GM12892 (cell line): ENCODE measurements at regions not wholly inside any gene's neighbourhood (a gene's known extent, or its start where the extent isn't known, plus 50 kb on each side); places are given as distances from the start of the nearest gene placed in this dataset.

Source experiments
- POLR2A ChIP-seq: IDR thresholded peaks from 2 replicates; pipeline ENCODE4 v1.6.1; 2011; ENCODE audit warnings: low read depth, low read length, control low read depth
- POLR2AphosphoS5 ChIP-seq: IDR thresholded peaks from 2 replicates; pipeline ENCODE4 v1.6.1; 2011; ENCODE audit warnings: low read depth, low read length, control low read depth
- TAF1 ChIP-seq: IDR thresholded peaks from 2 replicates; pipeline ENCODE4 v1.6.1; 2011; ENCODE audit warnings: low read depth, mild to moderate bottlenecking, control low read depth, low read length, borderline replicate concordance

DNA sequence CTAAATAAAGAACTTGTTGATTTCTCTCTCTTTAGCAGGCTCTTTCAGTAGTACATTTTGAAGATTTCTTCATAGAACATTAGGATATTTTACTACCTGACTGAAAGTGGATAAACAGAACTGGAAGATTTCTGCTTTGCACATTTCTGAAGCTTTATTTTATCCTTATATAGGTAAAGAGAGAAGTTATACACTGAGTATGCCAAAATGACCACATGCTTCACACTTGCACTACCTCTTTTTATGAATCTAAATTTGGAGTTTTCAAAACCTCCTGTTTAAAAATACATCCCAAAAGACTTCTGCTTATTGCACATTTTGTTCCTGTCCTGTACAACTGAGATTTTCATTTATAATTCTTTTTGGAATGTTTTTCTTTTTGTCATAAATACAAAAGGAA, 197.4 kb upstream of the PRPS1L1 start:
- TF ChIP-seq TAF1 (no peak), POLR2A (no peak), POLR2AphosphoS5 (no peak)
